ENCODE measurements at regions not wholly inside any gene's neighbourhood (a gene's known extent, or its start where the extent isn't known, plus 50 kb on each side); places are given as distances from the start of the nearest gene placed in this dataset.

DNA sequence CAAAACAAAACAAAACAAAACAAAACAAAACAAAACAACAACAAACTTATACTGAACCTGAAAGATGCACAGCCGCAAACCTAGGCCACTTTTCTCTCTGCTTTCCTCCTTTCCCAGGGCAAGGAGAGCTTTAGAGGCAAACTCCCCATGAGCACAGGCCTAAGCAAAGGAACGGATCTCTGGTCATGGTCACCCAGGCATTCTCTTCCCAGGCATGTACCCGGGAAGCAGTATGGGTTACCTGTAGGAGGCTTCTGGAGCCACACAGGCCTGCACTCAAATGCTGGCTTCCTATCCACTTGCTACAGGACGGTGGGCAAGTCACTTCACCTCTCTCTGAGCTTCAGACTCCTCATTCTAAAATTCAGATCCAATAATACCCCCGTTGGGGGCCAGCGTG lies 171.8 kb downstream of the SMAD6 start:
- Histone ChIP-seq H4K20me1 (replicated peaks; ENCODE audit: control insufficient read depth, insufficient read depth, low read length) (no peaks in the 10 kb centered on the region), H3K4me2 (ENCODE audit: insufficient read depth, low read length) (no peak overlapping the region), H3K9me3 (replicated peaks; ENCODE audit: control insufficient read depth, insufficient read depth, low read depth, low read length) (no peaks in the 10 kb centered on the region), H3K4me3 (no peak overlapping the region), H3K9ac (ENCODE audit: insufficient read depth in 1 of 2, low read depth in 2 of 2, low read length in 2 of 2) (no peak overlapping the region), H3K36me3 (ENCODE audit: control insufficient read depth, insufficient read depth, low read length) (no peaks in the 10 kb centered on the region), H3K27me3 (ENCODE audit: control insufficient read depth in 2 of 2, insufficient read depth in 2 of 2, low read length in 2 of 2) (peaks cover under 1 to 11% of the 10 kb centered on the region in 2 experiments; a peak in 2 of 5 replicates), H3K4me1 (replicated peaks in 1 of 2; ENCODE audit: control insufficient read depth in 2 of 2, insufficient read depth in 2 of 2, low read length in 2 of 2) (peaks cover 0 to 4% of the 10 kb centered on the region in 2 experiments; a peak in 2 of 5 replicates), H2AFZ (ENCODE audit: low read depth, low read length) (no peak overlapping the region), H3K27ac (ENCODE audit: extremely low read depth, low read depth, low read length) (no peak overlapping the region), H3K9me1 (ENCODE audit: control insufficient read depth, insufficient read depth, low read length) (no peaks in the 10 kb centered on the region), H3K79me2 (ENCODE audit: control insufficient read depth, insufficient read depth, low read length) (no peaks in the 10 kb centered on the region)
- 23% methylated on average over 6 of the region's 6 CpGs for WGBS (ENCODE audit: insufficient coverage, low coverage, missing lambda C conversion rate)
- FAIRE-seq: no peak
- POLR2A ChIA-PET: interaction anchor here (0.9 kb wide), 1 partner anchor 12 kb away, joined by 3 read pairs; no protein-coding TSS in a partner anchor
- no peak for DNase-seq (ENCODE audit: extremely low read depth in 1 of 4, low spot score in 3 of 4)
- no peak for ATAC-seq
- intact Hi-C loops (cut with micrococcal nuclease): no loop called here
- CTCF ChIA-PET (ENCODE audit: low intra/inter-chr PET ratio): no interaction called here
- BruUV-seq (replicated peaks): no TSS peak
- TF ChIP-seq, protein P1, sequence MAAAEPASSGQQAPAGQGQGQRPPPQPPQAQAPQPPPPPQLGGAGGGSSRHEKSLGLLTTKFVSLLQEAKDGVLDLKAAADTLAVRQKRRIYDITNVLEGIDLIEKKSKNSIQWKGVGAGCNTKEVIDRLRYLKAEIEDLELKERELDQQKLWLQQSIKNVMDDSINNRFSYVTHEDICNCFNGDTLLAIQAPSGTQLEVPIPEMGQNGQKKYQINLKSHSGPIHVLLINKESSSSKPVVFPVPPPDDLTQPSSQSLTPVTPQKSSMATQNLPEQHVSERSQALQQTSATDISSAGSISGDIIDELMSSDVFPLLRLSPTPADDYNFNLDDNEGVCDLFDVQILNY (CRISPR knock-in tag; IDR thresholded peaks at IDR 0.05): no peak
- TF ChIP-seq, protein P2, sequence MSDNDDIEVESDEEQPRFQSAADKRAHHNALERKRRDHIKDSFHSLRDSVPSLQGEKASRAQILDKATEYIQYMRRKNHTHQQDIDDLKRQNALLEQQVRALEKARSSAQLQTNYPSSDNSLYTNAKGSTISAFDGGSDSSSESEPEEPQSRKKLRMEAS (CRISPR knock-in tag; IDR thresholded peaks at IDR 0.05): no peak
- no peak for TF ChIP-seq SMARCB1 (IDR thresholded peaks at IDR 0.05; ENCODE audit: insufficient read length, low read depth)
- TF ChIP-seq SNRNP70 (optimal IDR thresholded peaks at IDR 0.05; ENCODE audit: low read depth, low read length): no peak
- no peak for TF ChIP-seq ZC3H8 (IDR thresholded peaks at IDR 0.05)
- no peak for TF ChIP-seq GTF2B (IDR thresholded peaks at IDR 0.05; ENCODE audit: extremely low read depth, insufficient read length)
- TF ChIP-seq KLF10 (CRISPR knock-in tag; IDR thresholded peaks at IDR 0.05): no peak
- TF ChIP-seq MCM5 (IDR thresholded peaks at IDR 0.05; ENCODE audit: low read depth): no peak
- TF ChIP-seq TAF7 (tag; IDR thresholded peaks at IDR 0.05): no peak
- no peak for TF ChIP-seq WHSC1 (IDR thresholded peaks at IDR 0.05; ENCODE audit: low read length)
- no peak for TF ChIP-seq BCL6 (CRISPR knock-in tag; IDR thresholded peaks at IDR 0.05)
- TF ChIP-seq, protein P3, sequence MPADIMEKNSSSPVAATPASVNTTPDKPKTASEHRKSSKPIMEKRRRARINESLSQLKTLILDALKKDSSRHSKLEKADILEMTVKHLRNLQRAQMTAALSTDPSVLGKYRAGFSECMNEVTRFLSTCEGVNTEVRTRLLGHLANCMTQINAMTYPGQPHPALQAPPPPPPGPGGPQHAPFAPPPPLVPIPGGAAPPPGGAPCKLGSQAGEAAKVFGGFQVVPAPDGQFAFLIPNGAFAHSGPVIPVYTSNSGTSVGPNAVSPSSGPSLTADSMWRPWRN (IDR thresholded peaks at IDR 0.05; ENCODE audit: low read depth): no peak
- in situ Hi-C loops (cut with MboI): no loop called here
